HUES64 (cell line): ENCODE measurements at regions not wholly inside any gene's neighbourhood (a gene's known extent, or its start where the extent isn't known, plus 50 kb on each side); places are given as distances from the start of the nearest gene placed in this dataset.

ENCODE experiments used
- H3K27ac ChIP-seq: 2 replicates; pipeline ENCODE4 v1.7.0; 2013; ENCODE audit warnings: low read depth, low read length, inconsistent platforms
- H3K27me3 ChIP-seq: 2 replicates; pipeline ENCODE4 v1.6.1; 2013; ENCODE audit warnings: mild to moderate bottlenecking, low read length; ENCODE audit not compliant: insufficient read depth
- H3K36me3 ChIP-seq: 2 replicates; pipeline ENCODE4 v1.6.1; 2013; ENCODE audit warnings: mild to moderate bottlenecking, low read length; ENCODE audit not compliant: insufficient read depth
- H3K4me1 ChIP-seq: 2 replicates; pipeline ENCODE4 v1.6.1; 2013; ENCODE audit warnings: mild to moderate bottlenecking, low read length, moderate library complexity; ENCODE audit not compliant: insufficient read depth
- H3K4me3 ChIP-seq: 2 replicates; pipeline ENCODE4 v1.5.1; 2013; ENCODE audit warnings: mild to moderate bottlenecking, low read length, moderate library complexity
- H3K9ac ChIP-seq: 2 replicates; pipeline ENCODE4 v1.6.1; 2013; ENCODE audit warnings: mild to moderate bottlenecking, low read depth, low read length
- H3K9me3 ChIP-seq: 2 replicates; pipeline ENCODE4 v1.6.1; 2013; ENCODE audit warnings: low read depth, low read length; ENCODE audit not compliant: insufficient read depth
- WGBS: fragments of 150-250, 120-280 bp; methylation state at CpG from one replicate; pipeline ENCODE4 v1.1.7; 2013; ENCODE audit warnings: missing lambda C conversion rate; 5-methylcytosine and 5-hydroxymethylcytosine counted together

- Histone ChIP-seq H3K9me3 (no peaks in the 10 kb centered on the region), H3K36me3 (no peaks in the 10 kb centered on the region), H3K9ac (no peak overlapping the region), H3K4me1 (no peaks in the 10 kb centered on the region), H3K27me3 (no peaks in the 10 kb centered on the region), H3K27ac (no peak overlapping the region), H3K4me3 (no peak overlapping the region)
- WGBS: 100% methylated on average over 1 of the region's 1 CpG
Observed at GRCh38 chr7:54810401-54810800, 51.4 kb upstream of the SEC61G start.

- Histone ChIP-seq H3K9me3 (no peaks in the 10 kb centered on the region), H3K9ac (no peak overlapping the region), H3K27me3 (no peaks in the 10 kb centered on the region), H3K4me1 (no peaks in the 10 kb centered on the region), H3K36me3 (no peaks in the 10 kb centered on the region), H3K4me3 (no peak overlapping the region), H3K27ac (no peak overlapping the region)
- WGBS: 92% methylated on average over 4 of the region's 5 CpGs
Observed at GRCh38 chr7:54811041-54811845, 52.2 kb upstream of the SEC61G start.

DNA sequence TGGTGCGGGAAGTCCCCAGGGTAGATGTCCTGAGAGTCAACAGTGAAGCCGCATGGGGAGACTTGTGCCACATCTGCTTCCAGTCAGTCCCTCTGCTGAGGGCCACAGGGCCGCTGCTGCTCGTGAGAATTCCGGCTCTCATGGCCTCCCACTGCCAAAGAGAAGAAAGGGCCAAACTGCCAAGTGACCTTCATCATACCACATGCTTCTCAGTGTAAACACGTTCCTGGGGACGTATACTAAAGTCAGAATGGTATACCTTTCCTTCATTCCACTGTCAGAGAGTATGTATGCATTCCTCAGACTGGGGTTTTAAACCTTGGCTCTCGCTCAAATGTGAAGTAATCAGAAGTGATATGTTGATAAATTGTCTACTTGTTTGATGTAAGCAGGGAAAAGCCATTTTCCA lies 52.8 kb upstream of the SEC61G start:
- Histone ChIP-seq H3K36me3 (no peaks in the 10 kb centered on the region), H3K9me3 (no peaks in the 10 kb centered on the region), H3K27me3 (no peaks in the 10 kb centered on the region), H3K4me1 (no peaks in the 10 kb centered on the region), H3K9ac (no peak overlapping the region), H3K27ac (no peak overlapping the region), H3K4me3 (no peak overlapping the region)
- 91% methylated on average over 8 of the region's 8 CpGs for WGBS

GRCh38 chr7:54812756-54813322 lies 53.8 kb upstream of the SEC61G start:
- H3K9ac ChIP-seq: no peak overlapping the region
- no peak overlapping the region for H3K4me3 ChIP-seq
- 93% methylated on average over 4 of the region's 4 CpGs for WGBS
- no peaks in the 10 kb centered on the region for H3K36me3 ChIP-seq
- H3K27me3 ChIP-seq: no peaks in the 10 kb centered on the region
- H3K4me1 ChIP-seq: no peaks in the 10 kb centered on the region
- H3K27ac ChIP-seq: no peak overlapping the region
- H3K9me3 ChIP-seq: no peaks in the 10 kb centered on the region

DNA sequence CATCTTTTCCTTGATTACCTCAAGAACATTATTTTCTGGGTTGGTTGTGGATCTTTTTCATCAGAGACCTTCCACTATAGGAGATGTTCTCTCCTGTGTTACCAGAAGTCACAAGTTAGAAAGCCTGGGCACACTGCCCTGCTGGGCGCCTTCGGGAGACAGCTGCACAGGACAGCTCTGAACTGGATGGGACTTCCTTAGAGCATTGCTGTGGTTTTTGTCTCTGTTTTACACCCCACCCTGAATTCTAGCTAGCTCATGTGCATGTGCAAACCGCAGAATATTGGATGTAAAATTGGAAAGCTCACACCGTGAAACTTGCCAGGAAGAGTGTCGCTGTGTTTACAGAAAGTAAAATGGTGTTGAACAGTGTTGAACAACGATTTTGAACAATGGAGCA lies 54.4 kb upstream of the SEC61G start:
- no peaks in the 10 kb centered on the region for H3K36me3 ChIP-seq
- H3K27ac ChIP-seq: no peak overlapping the region
- H3K9me3 ChIP-seq: no peaks in the 10 kb centered on the region
- no peaks in the 10 kb centered on the region for H3K4me1 ChIP-seq
- H3K4me3 ChIP-seq: no peak overlapping the region
- no peak overlapping the region for H3K9ac ChIP-seq
- no peaks in the 10 kb centered on the region for H3K27me3 ChIP-seq
- 93% methylated on average over 6 of the region's 6 CpGs for WGBS

GRCh38 chr7:54814401-54814800 lies 55.4 kb upstream of the SEC61G start:
- 87% methylated on average over 5 of the region's 5 CpGs for WGBS
- no peaks in the 10 kb centered on the region for H3K27me3 ChIP-seq
- no peaks in the 10 kb centered on the region for H3K9me3 ChIP-seq
- H3K4me1 ChIP-seq: 0 out of 2 replicates have a peak, but pooled peaks cover 4% of the 10 kb centered on the region
- H3K9ac ChIP-seq: no peak overlapping the region
- H3K36me3 ChIP-seq: no peaks in the 10 kb centered on the region
- H3K27ac ChIP-seq: no peak overlapping the region
- H3K4me3 ChIP-seq: no peak overlapping the region

GRCh38 chr7:54817152-54817551 lies 58.1 kb upstream of the SEC61G start:
- no peaks in the 10 kb centered on the region for H3K36me3 ChIP-seq
- H3K27ac ChIP-seq: no peak overlapping the region
- WGBS: 81% methylated on average over 5 of the region's 5 CpGs
- H3K27me3 ChIP-seq: no peaks in the 10 kb centered on the region
- H3K4me1 ChIP-seq: 0 out of 2 replicates have a peak, but pooled peaks cover 4% of the 10 kb centered on the region
- H3K9me3 ChIP-seq: no peaks in the 10 kb centered on the region
- H3K4me3 ChIP-seq: no peak overlapping the region
- H3K9ac ChIP-seq: no peak overlapping the region

DNA sequence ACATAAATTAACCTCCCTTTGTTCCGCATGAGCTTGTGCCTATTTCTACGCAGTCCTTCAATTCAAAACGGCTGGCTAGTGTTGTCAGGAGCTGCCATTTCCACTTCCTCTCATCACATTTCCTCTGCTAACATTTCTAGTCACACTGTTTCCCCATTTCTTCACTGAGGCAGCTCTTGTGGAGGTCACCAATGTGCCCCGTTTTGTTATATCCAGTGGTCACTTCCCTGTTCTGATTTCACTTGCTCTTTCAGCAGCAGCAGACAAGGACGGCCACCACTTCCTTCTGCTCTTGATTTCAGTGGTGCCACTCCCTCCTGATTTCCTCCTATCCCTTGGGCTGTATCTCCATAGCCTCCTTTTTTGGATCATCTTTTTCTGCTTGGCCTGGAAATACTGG lies 64.8 kb upstream of the SEC61G start:
- Histone ChIP-seq H3K36me3 (no peaks in the 10 kb centered on the region), H3K9me3 (peaks cover 4% of the 10 kb centered on the region; the same call in 1 of the 2 replicates), H3K27ac (no peak overlapping the region)

GRCh38 chr7:54824655-54825054 lies 65.6 kb upstream of the SEC61G start:
- Histone ChIP-seq H3K9ac (no peak overlapping the region), H3K27ac (no peak overlapping the region)
- WGBS: 93% methylated on average over 1 of the region's 1 CpG

More for the DNA sequence above, 64.8 kb upstream of the SEC61G start:
- H3K4me1 ChIP-seq: 0 out of 2 replicates have a peak, but pooled peaks cover 3% of the 10 kb centered on the region
- H3K27me3 ChIP-seq: no peaks in the 10 kb centered on the region
- H3K4me3 ChIP-seq: no peak overlapping the region
- 89% methylated on average over 5 of the region's 5 CpGs for WGBS
- no peak overlapping the region for H3K9ac ChIP-seq

DNA sequence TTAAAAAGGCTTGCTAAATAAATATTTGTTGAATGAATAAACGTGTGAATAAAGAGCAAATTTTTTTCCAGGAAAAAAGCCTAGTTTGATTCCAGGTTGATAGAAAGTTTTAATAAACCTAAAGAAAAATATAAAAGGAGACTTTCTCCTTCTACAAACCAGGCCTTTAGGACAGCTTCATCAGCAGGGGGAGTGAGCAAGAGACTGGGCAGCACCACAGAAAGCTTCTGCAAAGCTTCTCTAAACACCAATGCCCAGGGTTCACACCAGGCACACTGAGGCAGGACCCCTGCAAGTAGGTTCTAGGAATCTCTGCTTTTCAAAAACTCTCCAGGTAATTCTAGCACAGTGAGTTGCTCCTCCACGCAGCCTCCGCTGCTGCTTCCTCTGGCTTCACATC lies 66.4 kb upstream of the SEC61G start:
- H3K36me3 ChIP-seq: no peaks in the 10 kb centered on the region
- H3K27ac ChIP-seq: no peak overlapping the region
- H3K4me1 ChIP-seq: no peaks in the 10 kb centered on the region
- WGBS: 92% methylated on average over 3 of the region's 3 CpGs
- H3K27me3 ChIP-seq: no peaks in the 10 kb centered on the region
- no peak overlapping the region for H3K4me3 ChIP-seq
- H3K9ac ChIP-seq: no peak overlapping the region
- H3K9me3 ChIP-seq: peaks cover 10% of the 10 kb centered on the region; the same call in 1 of the 2 replicates

More at GRCh38 chr7:54824655-54825054, 65.6 kb upstream of the SEC61G start:
- H3K36me3 ChIP-seq: no peaks in the 10 kb centered on the region
- H3K9me3 ChIP-seq: peaks cover 10% of the 10 kb centered on the region; the same call in 1 of the 2 replicates
- no peak overlapping the region for H3K4me3 ChIP-seq
- no peaks in the 10 kb centered on the region for H3K27me3 ChIP-seq
- no peaks in the 10 kb centered on the region for H3K4me1 ChIP-seq

DNA sequence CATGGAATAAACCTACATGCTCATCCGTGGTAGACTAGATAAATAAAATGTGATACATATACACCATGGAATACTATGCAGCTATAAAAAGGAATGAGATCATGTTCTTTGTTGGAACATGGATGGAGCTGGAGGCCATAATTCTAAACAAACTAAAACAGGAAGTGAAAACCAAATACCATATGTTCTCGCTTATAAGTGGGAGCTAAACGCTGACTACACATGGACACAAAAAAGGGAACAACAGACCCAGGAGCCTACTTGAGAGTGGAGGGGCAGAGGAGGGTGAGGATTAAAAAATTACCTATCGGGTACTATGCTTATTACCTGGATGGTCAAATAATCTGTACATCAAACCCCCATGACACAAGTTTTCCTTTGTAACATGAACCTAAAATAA lies 68.7 kb upstream of the SEC61G start:
- no peak overlapping the region for H3K9ac ChIP-seq
- 100% methylated on average over 2 of the region's 4 CpGs for WGBS
- no peaks in the 10 kb centered on the region for H3K4me1 ChIP-seq
- no peak overlapping the region for H3K27ac ChIP-seq
- H3K9me3 ChIP-seq: peaks cover 10% of the 10 kb centered on the region; the same call in 1 of the 2 replicates
- H3K4me3 ChIP-seq: no peak overlapping the region
- H3K36me3 ChIP-seq: no peaks in the 10 kb centered on the region
- H3K27me3 ChIP-seq: no peaks in the 10 kb centered on the region
